HG02642 (cell line): ENCODE measurements at regions not wholly inside any gene's neighbourhood (a gene's known extent, or its start where the extent isn't known, plus 50 kb on each side); places are given as distances from the start of the nearest gene placed in this dataset.

Experiments
- ATAC-seq: cut with Tn5 transposase; IDR thresholded peaks from one replicate; pipeline ENCODE4 v1.9.1; 2021; ENCODE audit warnings: mild to moderate bottlenecking; ENCODE audit not compliant: unreplicated experiment, poor library complexity

- ATAC-seq, result no peak
Observed at GRCh38 chr9:75824816-75825568, 65.5 kb upstream of the PCSK5 start.

DNA sequence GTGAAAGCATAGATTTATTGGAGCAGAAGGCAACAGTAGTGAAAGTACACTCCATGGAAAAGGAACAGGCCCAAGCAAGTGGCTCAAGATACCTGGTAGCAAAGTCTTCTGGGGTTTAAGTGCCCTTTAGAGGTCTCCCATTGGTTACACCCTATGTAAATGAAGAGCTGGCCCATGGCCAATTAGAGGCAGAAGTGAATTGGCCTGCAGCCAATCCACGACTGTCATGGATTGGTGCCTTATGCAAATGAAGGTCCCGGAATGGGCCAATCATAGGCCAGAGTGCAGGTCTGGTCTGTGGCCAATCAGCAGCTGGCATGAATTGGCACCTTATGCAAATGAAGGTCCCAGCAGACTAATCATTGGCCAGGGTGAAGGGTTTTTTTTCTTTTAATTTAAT lies 64.2 kb upstream of the PCSK5 start:
- no peak for ATAC-seq

- no peak for ATAC-seq
Observed at GRCh38 chr9:75830303-75830702, 60.2 kb upstream of the PCSK5 start.

- no peak for ATAC-seq
Observed at GRCh38 chr9:75833778-75834177, 56.7 kb upstream of the PCSK5 start.

DNA sequence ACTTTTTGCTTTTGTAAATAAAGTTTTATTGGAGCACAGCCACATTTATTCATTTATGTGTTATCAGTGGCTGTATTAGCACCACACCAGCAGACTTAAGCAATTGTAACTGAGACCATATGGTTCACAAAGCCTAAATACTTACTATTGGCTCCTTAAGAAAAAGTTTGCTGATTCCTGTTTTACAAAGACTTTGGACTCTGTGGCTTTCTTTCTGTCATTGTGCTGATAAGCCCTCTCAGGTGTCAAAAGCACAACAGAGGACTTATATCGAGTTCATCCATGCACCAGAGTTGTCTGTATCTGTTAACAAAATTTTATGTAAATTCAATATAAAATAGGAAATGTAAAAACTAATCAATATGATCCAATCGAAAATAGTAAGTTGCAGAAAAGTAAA lies 55.6 kb upstream of the PCSK5 start:
- ATAC-seq, result no peak
